SH-SY5Y (cell line): ENCODE measurements at regions not wholly inside any gene's neighbourhood (a gene's known extent, or its start where the extent isn't known, plus 50 kb on each side); places are given as distances from the start of the nearest gene placed in this dataset.

Experiments used
- GATA2 ChIP-seq: IDR thresholded peaks from 2 replicates; pipeline ENCODE4 v1.6.1; 2011; ENCODE audit warnings: mild to moderate bottlenecking, low read depth, low read length
- GATA3 ChIP-seq: IDR thresholded peaks from 2 replicates; pipeline ENCODE4 v1.6.1; 2011; ENCODE audit warnings: low read depth, mild to moderate bottlenecking, low read length, moderate library complexity

DNA sequence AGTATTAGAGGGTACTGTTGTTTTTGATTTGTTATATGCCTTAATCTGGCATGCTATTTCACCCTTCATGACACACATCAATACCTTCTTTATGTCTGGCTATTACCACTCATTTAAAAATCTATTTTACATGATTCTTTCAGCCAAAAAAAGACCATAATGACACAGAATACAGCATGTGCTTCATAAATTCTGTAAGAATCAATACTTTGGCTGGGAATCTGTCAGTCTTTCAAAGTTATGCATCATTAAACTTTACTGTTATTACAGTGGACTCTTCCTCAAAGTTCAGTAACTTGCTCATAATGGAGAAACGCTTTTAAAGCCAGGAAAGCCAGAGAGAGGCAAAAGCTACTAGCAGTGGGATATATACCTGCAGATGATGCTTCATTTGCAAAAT is 247.2 kb upstream of the ADGRL2 start:
- TF ChIP-seq GATA3 (no peak), GATA2 (no peak)

DNA sequence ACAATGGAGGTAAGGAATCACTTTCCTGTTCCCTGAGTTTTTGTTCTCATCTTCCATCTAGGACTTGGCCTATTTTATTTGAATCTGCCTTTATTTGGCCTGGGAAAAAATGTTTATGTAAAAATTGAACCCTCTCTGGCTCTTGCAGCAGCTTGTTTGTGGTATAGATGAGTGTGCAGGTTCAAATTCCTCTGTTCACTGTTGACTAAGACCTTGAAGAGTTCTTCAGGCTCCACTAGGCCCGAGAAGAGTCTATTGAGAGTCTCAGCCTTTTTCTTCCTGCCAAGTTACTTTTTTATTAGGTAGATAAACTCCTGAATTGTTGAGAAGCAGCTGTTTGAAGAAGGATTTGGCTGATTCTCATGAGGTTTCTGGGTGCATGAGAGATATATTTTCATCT is 248.8 kb upstream of the ADGRL2 start:
- no peak for TF ChIP-seq GATA2
- no peak for TF ChIP-seq GATA3

DNA sequence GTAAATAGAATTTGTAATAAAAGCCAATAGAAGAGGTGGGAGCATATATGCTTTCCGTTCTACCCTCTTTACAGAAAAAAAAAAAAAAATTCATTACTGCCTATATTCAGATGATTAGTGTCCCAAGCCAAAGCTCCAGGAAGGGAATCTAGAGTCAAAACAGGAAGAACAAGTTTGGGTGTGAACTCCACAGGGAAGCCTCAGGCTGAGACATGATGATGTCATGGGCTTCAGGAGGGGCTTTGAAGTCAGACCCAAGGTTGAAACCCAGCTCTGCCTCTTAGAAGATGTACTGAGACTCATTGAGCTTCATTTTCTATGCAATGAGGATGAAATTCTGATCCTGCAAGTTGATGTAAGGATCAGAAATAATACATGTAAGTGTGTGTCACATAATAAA is 250.0 kb upstream of the ADGRL2 start:
- TF ChIP-seq GATA2 (no peak), GATA3 (no peak)

DNA sequence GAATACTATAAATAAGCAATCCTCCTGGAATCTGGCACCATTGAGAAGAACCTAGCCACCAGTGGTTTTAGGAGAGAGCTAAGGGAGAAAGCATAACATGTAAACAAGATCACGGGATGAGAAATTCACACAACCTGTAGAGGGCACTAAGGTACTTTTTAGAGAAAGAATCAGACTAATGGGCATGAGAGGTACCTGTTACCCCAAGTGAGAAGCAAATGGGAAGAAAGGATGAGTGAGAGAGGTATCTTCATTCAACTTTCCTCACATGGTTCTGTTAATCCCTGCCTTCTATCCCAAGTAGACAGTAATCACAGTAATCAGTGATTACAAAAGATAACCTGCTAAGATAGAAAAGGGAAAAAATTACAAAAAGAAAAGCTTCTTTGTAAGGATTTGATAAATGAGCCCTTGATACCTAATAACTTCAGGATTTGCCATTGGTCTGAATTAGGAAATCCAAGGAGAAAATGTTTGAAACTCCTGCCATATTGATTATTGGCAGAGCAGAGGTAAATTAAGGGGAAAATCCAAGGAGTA is 251.1 kb upstream of the ADGRL2 start:
- TF ChIP-seq GATA2 (no peak), GATA3 (no peak)

DNA sequence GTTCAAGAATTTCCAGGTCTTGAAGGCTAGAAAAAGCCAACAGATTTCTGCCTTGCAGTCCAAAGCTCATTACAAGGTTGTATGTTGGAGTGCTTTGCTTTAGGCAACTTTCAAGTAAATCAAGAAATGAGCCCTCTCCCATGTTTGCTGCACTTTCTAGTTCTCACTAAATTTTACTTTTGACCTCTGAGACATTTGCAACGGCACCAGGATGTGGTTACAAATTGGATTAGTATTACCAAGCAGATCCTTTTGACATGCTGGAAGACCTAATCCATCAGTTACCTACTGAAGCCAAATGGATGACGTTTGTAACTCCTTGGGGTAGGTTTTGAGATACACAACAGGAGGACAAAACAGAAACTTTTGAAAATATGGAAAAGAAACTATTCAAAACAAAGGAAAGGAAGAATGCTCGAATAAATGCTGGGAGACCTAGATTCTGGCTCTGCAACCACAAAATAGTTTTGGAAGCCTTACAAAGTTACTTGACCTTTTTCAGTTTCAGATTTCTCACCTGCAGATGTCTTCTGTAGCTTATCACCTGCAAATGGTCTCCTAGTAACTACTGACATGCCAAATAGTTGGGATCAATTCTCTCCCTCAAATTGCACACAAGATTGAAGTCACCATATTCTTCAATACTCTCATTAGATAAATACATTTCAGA is 251.7 kb upstream of the ADGRL2 start:
- TF ChIP-seq GATA3 (no peak), GATA2 (no peak)

DNA sequence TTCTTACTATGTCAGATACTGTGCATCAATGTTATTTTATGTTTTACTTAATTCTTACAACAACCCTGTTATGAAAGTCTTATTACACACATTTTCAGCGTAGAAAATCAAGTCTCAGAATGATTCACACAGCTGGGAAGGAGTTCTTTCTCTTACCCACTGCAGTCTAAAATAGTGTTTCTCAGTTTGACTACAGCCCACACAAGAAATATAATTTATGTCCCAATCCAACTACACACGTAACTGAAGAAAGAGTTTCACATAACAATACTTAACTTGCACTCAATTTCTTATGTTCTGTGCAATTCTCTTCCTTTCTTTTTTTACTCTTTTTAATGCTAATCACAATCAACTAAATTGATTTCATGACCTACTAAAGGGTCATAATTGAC is 252.8 kb upstream of the ADGRL2 start:
- TF ChIP-seq GATA3 (no peak), GATA2 (no peak)

DNA sequence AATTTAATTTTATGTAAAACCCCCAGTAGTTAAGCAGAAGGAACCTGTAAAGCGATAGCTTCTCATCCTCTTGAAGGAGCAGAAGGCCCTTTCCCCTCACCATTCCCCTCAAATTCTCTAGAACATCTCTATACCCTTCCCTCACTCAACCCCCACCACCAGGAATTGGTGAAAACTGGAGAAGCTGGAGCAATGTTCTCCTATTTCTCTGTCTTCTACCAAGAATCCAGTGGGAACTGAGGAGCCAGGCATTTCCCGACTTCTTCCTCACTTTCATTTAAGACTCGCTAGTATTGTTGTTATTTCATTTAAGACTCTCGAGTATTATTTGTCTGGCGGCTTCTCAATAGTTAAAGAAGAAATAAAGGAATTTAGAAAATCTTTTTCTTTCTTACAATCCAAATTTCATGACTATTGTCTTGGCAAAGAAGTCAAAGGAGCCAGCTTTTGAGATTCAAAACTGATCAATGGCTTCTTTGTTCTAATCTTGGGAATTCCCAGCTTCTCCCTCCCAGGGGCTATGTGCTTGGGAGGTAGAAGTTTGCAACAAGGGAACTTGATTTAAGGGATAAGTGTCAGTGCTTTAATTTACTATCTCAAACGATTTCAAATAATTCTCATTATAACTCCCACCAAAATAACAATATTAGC is 253.3 kb upstream of the ADGRL2 start:
- TF ChIP-seq GATA2 (no peak), GATA3 (no peak)

DNA sequence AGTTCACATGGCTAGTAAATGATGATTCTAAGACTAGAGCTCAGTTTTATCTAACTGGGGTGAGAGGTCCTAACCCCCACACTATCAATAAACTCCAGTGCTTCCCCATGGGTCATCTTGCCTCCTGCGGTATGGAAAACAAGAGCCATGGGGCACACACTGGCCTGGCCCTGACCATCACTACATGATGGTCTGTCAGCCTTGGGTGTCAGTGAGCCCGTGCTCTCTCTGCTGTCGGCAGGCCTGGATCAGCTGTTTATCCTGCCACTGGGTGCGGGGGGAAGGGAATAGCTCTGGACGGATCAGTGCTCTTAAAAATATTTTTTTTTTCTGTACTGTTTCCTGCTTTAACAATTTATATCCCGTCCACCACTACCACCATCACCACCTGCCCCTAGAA is 255.0 kb upstream of the ADGRL2 start:
- TF ChIP-seq GATA3 (no peak), GATA2 (no peak)

DNA sequence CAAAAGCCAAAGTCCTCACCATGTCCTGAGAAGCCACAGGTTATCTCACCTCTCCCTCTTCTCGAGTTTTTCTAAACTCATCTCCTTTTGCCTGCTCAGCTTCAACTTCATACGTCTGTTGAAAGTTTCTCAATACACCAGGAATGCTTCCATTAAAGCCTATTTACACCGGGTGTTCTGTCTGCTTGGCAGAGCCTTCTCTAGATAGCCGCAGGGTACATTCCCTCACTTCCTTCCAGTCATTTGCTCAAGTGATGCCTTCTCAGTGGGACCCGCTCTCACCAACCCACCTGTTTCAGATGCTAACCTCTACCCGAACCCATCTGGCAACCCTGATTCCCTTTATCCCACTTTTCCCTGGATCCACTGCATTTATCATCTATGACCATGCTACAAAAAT is 257.0 kb upstream of the ADGRL2 start:
- no peak for TF ChIP-seq GATA2
- TF ChIP-seq GATA3, result no peak

DNA sequence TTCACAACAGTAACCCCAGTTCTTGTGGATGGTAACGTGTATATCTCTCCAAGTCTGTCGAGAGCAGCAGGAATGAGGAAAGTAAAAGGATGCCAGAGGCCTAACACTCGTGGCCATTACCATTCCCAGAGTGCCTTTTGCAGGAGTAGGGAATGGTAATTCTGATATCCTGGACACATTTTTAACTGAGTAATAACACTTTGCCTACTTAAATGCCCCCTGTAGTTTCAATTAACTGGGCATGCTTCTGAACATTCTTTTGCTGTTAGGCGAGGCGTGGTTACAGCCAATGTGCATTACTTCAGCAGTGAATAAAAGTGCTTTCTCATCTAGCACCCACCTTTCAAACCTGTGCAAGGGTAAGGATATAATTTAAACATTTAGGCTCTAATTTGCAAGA is 258.5 kb upstream of the ADGRL2 start:
- TF ChIP-seq GATA3 (no peak), GATA2 (no peak)

DNA sequence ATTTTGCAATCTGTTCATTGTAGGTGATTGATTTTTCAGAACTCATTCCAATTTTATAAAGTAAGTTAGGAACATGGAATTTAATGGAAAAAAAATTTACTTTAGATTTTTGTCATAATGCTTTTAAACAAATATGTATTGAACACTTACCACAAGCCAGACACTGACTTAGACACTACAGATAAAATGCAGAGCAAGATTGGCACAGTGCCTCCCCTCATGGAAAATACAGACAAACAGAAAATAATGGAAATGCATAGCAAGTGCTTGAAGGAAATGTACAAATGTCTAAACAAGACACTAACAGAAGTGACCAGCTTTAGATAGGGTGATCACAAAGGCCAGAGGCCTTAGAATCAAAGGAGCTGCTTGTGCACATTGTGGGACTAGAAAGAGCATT is 260.5 kb upstream of the ADGRL2 start:
- TF ChIP-seq GATA2, result no peak
- no peak for TF ChIP-seq GATA3

DNA sequence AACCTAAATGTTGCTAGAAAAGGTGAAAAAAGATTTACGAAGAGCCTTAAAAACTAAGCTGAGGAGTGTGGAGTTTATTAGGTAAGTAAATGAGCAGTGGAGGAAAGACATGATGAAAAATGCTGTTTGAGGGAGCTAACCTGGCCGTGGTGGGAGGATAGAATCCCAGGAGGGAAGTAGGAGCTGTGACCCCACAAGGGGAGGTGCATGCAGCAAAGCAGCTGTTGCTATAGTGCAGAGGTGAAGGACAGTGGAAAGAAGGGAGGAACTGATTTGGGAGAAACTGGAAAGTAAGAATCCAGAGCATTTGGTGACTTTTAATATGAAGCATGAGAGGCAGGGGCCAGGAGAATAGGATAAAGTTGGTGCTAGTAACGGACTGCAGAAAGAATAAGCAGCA is 271.7 kb upstream of the ADGRL2 start:
- TF ChIP-seq GATA2, result no peak
- TF ChIP-seq GATA3, result no peak

DNA sequence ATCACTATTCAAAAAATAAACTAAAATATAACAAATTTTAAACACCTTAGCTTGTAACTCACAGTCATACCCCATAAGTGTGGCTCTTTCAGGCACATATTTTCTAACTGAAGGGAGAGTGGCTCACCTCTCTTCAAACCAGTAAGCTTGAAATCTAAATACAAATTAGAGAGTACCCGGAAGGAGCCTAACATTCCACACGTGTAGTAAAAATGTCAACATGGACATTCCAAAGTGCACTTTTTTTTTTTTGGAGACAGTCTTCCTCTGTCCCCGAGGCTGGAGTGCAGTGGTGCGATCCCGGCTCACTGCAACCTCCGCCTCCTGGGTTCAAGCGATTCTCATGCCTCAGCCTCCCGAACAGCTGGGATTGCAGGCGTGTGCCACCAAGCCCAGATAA is 275.6 kb upstream of the ADGRL2 start:
- TF ChIP-seq GATA2, result no peak
- TF ChIP-seq GATA3, result no peak

DNA sequence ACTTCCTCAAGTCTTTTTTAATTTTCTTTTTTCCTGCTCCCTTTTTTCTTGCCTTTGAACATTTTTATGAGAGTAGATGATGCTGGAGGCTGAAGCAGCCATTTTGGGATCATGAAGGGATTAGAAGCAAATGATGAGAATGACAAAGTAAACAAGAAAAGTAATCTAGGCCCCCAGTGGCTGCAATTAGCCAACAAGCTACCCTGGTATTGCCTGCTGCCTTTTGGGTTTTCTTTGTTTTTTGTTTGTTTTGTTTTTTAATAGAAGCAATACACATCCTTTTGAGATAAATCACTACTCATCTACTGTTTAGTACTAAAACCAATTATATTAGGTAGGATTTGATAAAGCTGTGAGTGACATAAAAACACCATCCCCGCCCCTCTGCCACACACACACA is 280.7 kb upstream of the ADGRL2 start:
- no peak for TF ChIP-seq GATA3
- TF ChIP-seq GATA2, result no peak

DNA sequence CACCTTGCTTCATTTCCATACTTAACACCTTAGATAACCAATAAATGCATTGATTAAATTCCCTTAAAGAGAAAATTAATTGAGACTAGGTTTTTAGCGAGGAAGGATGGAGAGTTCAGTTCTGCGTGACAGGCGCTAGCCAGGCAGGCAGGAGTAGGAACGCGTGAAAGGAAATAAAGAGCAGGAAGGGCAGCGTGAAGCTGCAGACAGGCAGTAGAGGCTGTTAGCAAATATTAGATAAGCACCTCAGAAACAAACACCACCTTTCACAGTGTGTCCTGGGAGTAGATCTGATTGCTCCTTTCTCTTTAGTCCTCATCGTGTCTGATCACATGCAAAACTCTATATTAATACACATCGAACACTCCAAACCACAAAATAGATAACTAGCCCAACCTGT is 282.7 kb upstream of the ADGRL2 start:
- TF ChIP-seq GATA2, result no peak
- no peak for TF ChIP-seq GATA3
